ENCODE measurements at regions not wholly inside any gene's neighbourhood (a gene's known extent, or its start where the extent isn't known, plus 50 kb on each side); places are given as distances from the start of the nearest gene placed in this dataset.

GRCh38 chr2:11932962-11933361, 186.5 kb downstream of the LPIN1 start:
- no peaks in the 10 kb centered on the region for H3K36me3 ChIP-seq
- no peaks in the 10 kb centered on the region for H3K9me3 ChIP-seq (replicated peaks)
- H3K27ac ChIP-seq (replicated peaks), result no peak overlapping the region
- H3K4me1 ChIP-seq, result peaks cover 13% of the 10 kb centered on the region
- H3K4me3 ChIP-seq, result no peak overlapping the region
- intact Hi-C loops (cut with micrococcal nuclease), result no loop called here
- TF ChIP-seq CTCF (IDR thresholded peaks at IDR 0.05; ENCODE audit: borderline replicate concordance), result no peak
- DNase-seq, result no peak
- no peaks in the 10 kb centered on the region for H3K27me3 ChIP-seq (ENCODE audit: low read depth)

- no peak overlapping the region for H3K4me3 ChIP-seq
- H3K9me3 ChIP-seq (replicated peaks), result no peaks in the 10 kb centered on the region
- intact Hi-C loops (cut with micrococcal nuclease), result no loop called here
- TF ChIP-seq CTCF (IDR thresholded peaks at IDR 0.05; ENCODE audit: borderline replicate concordance), result no peak
- H3K27ac ChIP-seq (replicated peaks), result no peak overlapping the region
- H3K4me1 ChIP-seq, result peaks cover 14% of the 10 kb centered on the region
- H3K27me3 ChIP-seq (ENCODE audit: low read depth), result no peaks in the 10 kb centered on the region
- H3K36me3 ChIP-seq, result no peaks in the 10 kb centered on the region
- no peak for DNase-seq
Observed at GRCh38 chr2:11933854-11934253, 187.4 kb downstream of the LPIN1 start.

GRCh38 chr2:11936761-11937160, 190.3 kb downstream of the LPIN1 start:
- Histone ChIP-seq H3K4me3 (no peak overlapping the region), H3K27ac (replicated peaks) (no peak overlapping the region), H3K27me3 (ENCODE audit: low read depth) (no peaks in the 10 kb centered on the region), H3K36me3 (no peaks in the 10 kb centered on the region), H3K4me1 (peaks cover 19% of the 10 kb centered on the region), H3K9me3 (replicated peaks) (no peaks in the 10 kb centered on the region)
- intact Hi-C loops (cut with micrococcal nuclease), result no loop called here
- no peak for TF ChIP-seq CTCF (IDR thresholded peaks at IDR 0.05; ENCODE audit: borderline replicate concordance)
- no peak for DNase-seq

- no peaks in the 10 kb centered on the region for H3K36me3 ChIP-seq
- no peak overlapping the region for H3K4me3 ChIP-seq
- no peak for TF ChIP-seq CTCF (IDR thresholded peaks at IDR 0.05; ENCODE audit: borderline replicate concordance)
- peaks cover 21% of the 10 kb centered on the region for H3K4me1 ChIP-seq
- DNase-seq, result peak; percentile 84
- H3K9me3 ChIP-seq (replicated peaks), result no peaks in the 10 kb centered on the region
- peak overlapping the region; percentile 63 for H3K27ac ChIP-seq (replicated peaks)
- intact Hi-C loops (cut with micrococcal nuclease), result no loop called here
- no peaks in the 10 kb centered on the region for H3K27me3 ChIP-seq (ENCODE audit: low read depth)
Observed at GRCh38 chr2:11938196-11938595, 191.8 kb downstream of the LPIN1 start.

DNA sequence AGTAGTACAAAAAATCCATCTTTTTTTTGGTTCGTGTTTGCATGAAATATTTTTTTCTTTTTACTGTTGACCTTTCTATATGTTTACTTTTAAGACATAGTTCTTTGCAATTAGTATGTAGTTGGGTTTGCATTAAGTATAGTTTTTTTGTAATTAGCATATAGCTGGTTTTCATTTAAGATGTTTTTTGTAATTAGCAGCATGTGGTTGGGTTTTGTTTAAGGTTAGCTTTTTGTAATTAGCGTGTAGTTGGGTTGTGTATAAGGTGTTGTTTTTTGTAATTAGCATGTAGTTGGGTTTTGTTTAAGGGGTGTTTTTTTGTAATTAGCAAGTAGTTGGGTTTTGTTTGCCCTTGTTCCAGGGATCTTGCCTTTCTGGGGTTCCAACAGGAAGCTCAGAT, 193.1 kb downstream of the LPIN1 start:
- Histone ChIP-seq H3K36me3 (no peaks in the 10 kb centered on the region), H3K4me1 (peaks cover 21% of the 10 kb centered on the region), H3K4me3 (no peak overlapping the region), H3K27ac (replicated peaks) (no peak overlapping the region), H3K27me3 (ENCODE audit: low read depth) (no peaks in the 10 kb centered on the region), H3K9me3 (replicated peaks) (no peaks in the 10 kb centered on the region)
- no peak for DNase-seq
- no peak for TF ChIP-seq CTCF (IDR thresholded peaks at IDR 0.05; ENCODE audit: borderline replicate concordance)
- intact Hi-C loops (cut with micrococcal nuclease), result no loop called here

Data from left ventricle myocardium inferior (tissue), 1 donor.